ENCODE measurements at regions not wholly inside any gene's neighbourhood (a gene's known extent, or its start where the extent isn't known, plus 50 kb on each side); places are given as distances from the start of the nearest gene placed in this dataset.

- H3K9me1 ChIP-seq (replicated peaks; ENCODE audit: control insufficient read depth, extremely low read depth, insufficient read depth, low read length): no peaks in the 10 kb centered on the region
Measured at GRCh38 chr4:71181332-71181731, 157.5 kb upstream of the SLC4A4 start.

More at GRCh38 chr4:71181332-71181731, 157.5 kb upstream of the SLC4A4 start:
- H3K9me3 ChIP-seq (replicated peaks; ENCODE audit: control insufficient read depth, insufficient read depth, low read length): no peaks in the 10 kb centered on the region
- ChIA-PET CTCF (no interaction called here), POLR2A (no interaction called here)
- no peak overlapping the region for H3K4me2 ChIP-seq (ENCODE audit: insufficient read depth, low read length)
- no peak overlapping the region for H2AFZ ChIP-seq (ENCODE audit: low read depth, low read length)
- FAIRE-seq: no peak
- no peak for TF ChIP-seq GATA2 (IDR thresholded peaks at IDR 0.05; ENCODE audit: insufficient read depth, insufficient read length, low read depth, low read length)
- TF ChIP-seq CTCF (IDR thresholded peaks at IDR 0.05; ENCODE audit: extremely low read depth in 1 of 2, insufficient read depth in 1 of 2, low read depth in 1 of 2, low read length in 2 of 2): no peak
- no peak for TF ChIP-seq MYC (IDR thresholded peaks at IDR 0.05; ENCODE audit: low read depth, low read length)
- TF ChIP-seq POLR2AphosphoS5 (IDR thresholded peaks at IDR 0.05; ENCODE audit: insufficient read depth, low read depth, low read length): no peak
- TF ChIP-seq JUN (IDR thresholded peaks at IDR 0.05; ENCODE audit: borderline replicate concordance, insufficient read depth, insufficient read length, low read depth): no peak
- TF ChIP-seq MAX (IDR thresholded peaks at IDR 0.05; ENCODE audit: insufficient read depth, insufficient read length): no peak
- TF ChIP-seq POLR2A (IDR thresholded peaks at IDR 0.05; ENCODE audit: low read depth, low read length): no peak
- TF ChIP-seq FOS (IDR thresholded peaks at IDR 0.05; ENCODE audit: borderline replicate concordance, insufficient read depth, low read length): no peak
- no peak for TF ChIP-seq EZH2 (IDR thresholded peaks at IDR 0.05; ENCODE audit: borderline replicate concordance, low read depth, low read length, severe bottlenecking)
- dilution Hi-C loops (cut with MboI; ENCODE audit: extremely low pct_ligation_motif_present, low sequenced_read_pairs) (no loop called here), intact Hi-C loops (cut with micrococcal nuclease) (loop anchor here (10.0 kb wide), 2 partner anchors 527 to 1123 kb away; no protein-coding TSS in a partner anchor)
- no peak overlapping the region for H3K27ac ChIP-seq (ENCODE audit: insufficient read depth, low read depth, low read length)
- no peak overlapping the region for H3K9ac ChIP-seq (replicated peaks; ENCODE audit: extremely low read depth, insufficient read depth, low read length)
- no peak overlapping the region for H3K4me3 ChIP-seq (replicated peaks in 1 of 3; ENCODE audit: insufficient read depth in 1 of 3, low read depth in 1 of 3, low read length in 3 of 3)
- H4K20me1 ChIP-seq (replicated peaks; ENCODE audit: control insufficient read depth, extremely low read depth, insufficient read depth, low read length): no peaks in the 10 kb centered on the region
- DNase-seq (ENCODE audit: low read depth, low spot score): no peak
- H3K36me3 ChIP-seq (ENCODE audit: control insufficient read depth in 2 of 2, extremely low read depth in 1 of 2, insufficient read depth in 2 of 2, low read length in 2 of 2): no peaks in the 10 kb centered on the region
- peaks cover 12 to 25% of the 10 kb centered on the region in 2 experiments for H3K27me3 ChIP-seq (ENCODE audit: control insufficient read depth in 2 of 2, insufficient read depth in 2 of 2, low read length in 2 of 2)
- BruUV-seq (replicated peaks): no TSS peak
- H3K79me2 ChIP-seq (ENCODE audit: control insufficient read depth, insufficient read depth, low read length): no peaks in the 10 kb centered on the region
- no peaks in the 10 kb centered on the region for H3K4me1 ChIP-seq (ENCODE audit: control insufficient read depth, extremely low read depth, insufficient read depth, low read length)

Data from endothelial cell of umbilical vein (primary cell).